Posterior vena cava (tissue), 2 donors: ENCODE measurements at regions not wholly inside any gene's neighbourhood (a gene's known extent, or its start where the extent isn't known, plus 50 kb on each side); places are given as distances from the start of the nearest gene placed in this dataset.
"Not testable (repeated sequence)": the region's sequence is repeated elsewhere in the genome, so short reads cannot be mapped to it uniquely, and the experiment has no call there.

Experiments used
- DNase-seq: peaks from one replicate; pipeline ENCODE4 v3.0.0-alpha.2; 2020; ENCODE audit warnings: low spot score
- intact Hi-C, 2 donors: fragments of 100-400 bp; cut with DNase I; formaldehyde crosslinking; loops; one replicate each; pipeline versions ENCODE4 v1.14.1 to v1.14.2; 2022 to 2023
- donor health status: DM: yes; HTN: yes; CAD: no.
- donor health status: DM: yes; HTN: yes; CAD: no.

- intact Hi-C loops = no loop called here
- no peak for DNase-seq
Observed at GRCh38 chr20:54869765-54870164, 394.4 kb downstream of the DOK5 start.

GRCh38 chr20:54865273-54865672 lies 389.9 kb downstream of the DOK5 start:
- intact Hi-C loops = no loop called here
- DNase-seq = no peak

- intact Hi-C loops = no loop called here
- no peak for DNase-seq
Observed at GRCh38 chr20:54860716-54861115, 385.3 kb downstream of the DOK5 start.

GRCh38 chr20:54856202-54856601 lies 380.8 kb downstream of the DOK5 start:
- intact Hi-C loops = no loop called here

GRCh38 chr20:54849741-54850140 lies 374.3 kb downstream of the DOK5 start:
- intact Hi-C loops = no loop called here
- DNase-seq = no peak

More at GRCh38 chr20:54856202-54856601, 380.8 kb downstream of the DOK5 start:
- DNase-seq = no peak

GRCh38 chr20:54848984-54849538 lies 373.7 kb downstream of the DOK5 start:
- intact Hi-C loops = no loop called here
- no peak for DNase-seq

- intact Hi-C loops = no loop called here
- DNase-seq = no peak
Observed at GRCh38 chr20:54848262-54848661, 372.9 kb downstream of the DOK5 start.

GRCh38 chr20:54846948-54847347 lies 371.6 kb downstream of the DOK5 start:
- no peak for DNase-seq
- intact Hi-C loops = no loop called here

- no peak for DNase-seq
- intact Hi-C loops = no loop called here
Observed at GRCh38 chr20:54844346-54844745, 369.0 kb downstream of the DOK5 start.

- DNase-seq = no peak
- intact Hi-C loops = no loop called here
Observed at GRCh38 chr20:54843865-54844264, 368.5 kb downstream of the DOK5 start.

GRCh38 chr20:54843431-54843830 lies 368.0 kb downstream of the DOK5 start:
- intact Hi-C loops = no loop called here
- DNase-seq = no peak

- DNase-seq = no peak
- intact Hi-C loops = no loop called here
Observed at GRCh38 chr20:54839224-54839623, 363.8 kb downstream of the DOK5 start.

- DNase-seq = no peak
- intact Hi-C loops = no loop called here
Observed at GRCh38 chr20:54837226-54837625, 361.8 kb downstream of the DOK5 start.

- no peak for DNase-seq
Observed at GRCh38 chr20:54822386-54822785, 347.0 kb downstream of the DOK5 start.

GRCh38 chr20:54820392-54820791 lies 345.0 kb downstream of the DOK5 start:
- no peak for DNase-seq
- intact Hi-C loops = no loop called here

More at GRCh38 chr20:54822386-54822785, 347.0 kb downstream of the DOK5 start:
- intact Hi-C loops = no loop called here

GRCh38 chr20:54806462-54806861 lies 331.1 kb downstream of the DOK5 start:
- intact Hi-C loops = no loop called here
- DNase-seq = no peak

- intact Hi-C loops = no loop called here
- DNase-seq = no peak
Observed at GRCh38 chr20:54794874-54795273, 319.5 kb downstream of the DOK5 start.

GRCh38 chr20:54794110-54794509 lies 318.7 kb downstream of the DOK5 start:
- no peak for DNase-seq
- intact Hi-C loops = no loop called here

GRCh38 chr20:54793291-54793992 lies 318.0 kb downstream of the DOK5 start:
- intact Hi-C loops = no loop called here
- no peak for DNase-seq

- intact Hi-C loops = no loop called here
- no peak for DNase-seq
Observed at GRCh38 chr20:54792688-54793087, 317.3 kb downstream of the DOK5 start.

GRCh38 chr20:54788260-54788659 lies 312.9 kb downstream of the DOK5 start:
- DNase-seq, intact Hi-C loops: not testable (repeated sequence)
